Sigmoid colon (tissue), 4 donors: ENCODE measurements at regions not wholly inside any gene's neighbourhood (a gene's known extent, or its start where the extent isn't known, plus 50 kb on each side); places are given as distances from the start of the nearest gene placed in this dataset.

Experiments
- POLR2AphosphoS5 ChIP-seq, 4 donors: sonication (generic); formaldehyde crosslinking; IDR thresholded peaks; one replicate each; pipeline ENCODE4 v1.6.1; 2017; ENCODE audit warnings: antibody characterized with exemption in 4 of 4
- TF ChIP-seq, protein P1 (sequence below), 4 experiments: fragments of 450-650 bp in 3 of 4; fragments of 200-600 bp in 1 of 4; IDR thresholded peaks; one replicate each; pipeline ENCODE4 v1.5.1; 2016 to 2019; ENCODE audit warnings: antibody characterized with exemption in 4 of 4, mild to moderate bottlenecking in 3 of 4, moderate library complexity in 2 of 4

- TF ChIP-seq, protein P1, sequence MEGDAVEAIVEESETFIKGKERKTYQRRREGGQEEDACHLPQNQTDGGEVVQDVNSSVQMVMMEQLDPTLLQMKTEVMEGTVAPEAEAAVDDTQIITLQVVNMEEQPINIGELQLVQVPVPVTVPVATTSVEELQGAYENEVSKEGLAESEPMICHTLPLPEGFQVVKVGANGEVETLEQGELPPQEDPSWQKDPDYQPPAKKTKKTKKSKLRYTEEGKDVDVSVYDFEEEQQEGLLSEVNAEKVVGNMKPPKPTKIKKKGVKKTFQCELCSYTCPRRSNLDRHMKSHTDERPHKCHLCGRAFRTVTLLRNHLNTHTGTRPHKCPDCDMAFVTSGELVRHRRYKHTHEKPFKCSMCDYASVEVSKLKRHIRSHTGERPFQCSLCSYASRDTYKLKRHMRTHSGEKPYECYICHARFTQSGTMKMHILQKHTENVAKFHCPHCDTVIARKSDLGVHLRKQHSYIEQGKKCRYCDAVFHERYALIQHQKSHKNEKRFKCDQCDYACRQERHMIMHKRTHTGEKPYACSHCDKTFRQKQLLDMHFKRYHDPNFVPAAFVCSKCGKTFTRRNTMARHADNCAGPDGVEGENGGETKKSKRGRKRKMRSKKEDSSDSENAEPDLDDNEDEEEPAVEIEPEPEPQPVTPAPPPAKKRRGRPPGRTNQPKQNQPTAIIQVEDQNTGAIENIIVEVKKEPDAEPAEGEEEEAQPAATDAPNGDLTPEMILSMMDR (IDR thresholded peaks at IDR 0.05), result no peak
- no peak for TF ChIP-seq POLR2AphosphoS5 (IDR thresholded peaks at IDR 0.05)
Observed at GRCh38 chr2:225318440-225318839, 81.1 kb upstream of the NYAP2 start.
